Muscle of arm (tissue), 1 donor: ENCODE measurements at regions not wholly inside any gene's neighbourhood (a gene's known extent, or its start where the extent isn't known, plus 50 kb on each side); places are given as distances from the start of the nearest gene placed in this dataset.

Experiments
- DNase-seq: peaks from one replicate; pipeline ENCODE4 v3.0.0-alpha.2; 2013

- no peak for DNase-seq
Observed at GRCh38 chr2:128437204-128437565, 118.5 kb upstream of the HS6ST1 start.

GRCh38 chr2:128438091-128438490 is 119.4 kb upstream of the HS6ST1 start:
- no peak for DNase-seq

- DNase-seq, result no peak
Observed at GRCh38 chr2:128438586-128438985, 119.9 kb upstream of the HS6ST1 start.

- DNase-seq, result no peak
Observed at GRCh38 chr2:128439031-128439790, 120.5 kb upstream of the HS6ST1 start.

- no peak for DNase-seq
Observed at GRCh38 chr2:128439791-128440665, 121.4 kb upstream of the HS6ST1 start.

- no peak for DNase-seq
Observed at GRCh38 chr2:128440666-128441340, 122.1 kb upstream of the HS6ST1 start.

GRCh38 chr2:128441341-128442052 is 122.8 kb upstream of the HS6ST1 start:
- no peak for DNase-seq

- no peak for DNase-seq
Observed at GRCh38 chr2:128442053-128442751, 123.5 kb upstream of the HS6ST1 start.

- no peak for DNase-seq
Observed at GRCh38 chr2:128442891-128443302, 124.2 kb upstream of the HS6ST1 start.

GRCh38 chr2:128444121-128444771 is 125.6 kb upstream of the HS6ST1 start:
- no peak for DNase-seq

- no peak for DNase-seq
Observed at GRCh38 chr2:128444816-128445522, 126.3 kb upstream of the HS6ST1 start.

- DNase-seq, result no peak
Observed at GRCh38 chr2:128445523-128445900, 126.8 kb upstream of the HS6ST1 start.

GRCh38 chr2:128446049-128446873 is 127.6 kb upstream of the HS6ST1 start:
- DNase-seq, result no peak

- DNase-seq, result no peak
Observed at GRCh38 chr2:128446874-128447537, 128.3 kb upstream of the HS6ST1 start.

GRCh38 chr2:128447538-128447995 is 128.9 kb upstream of the HS6ST1 start:
- no peak for DNase-seq

- DNase-seq, result no peak
Observed at GRCh38 chr2:128448331-128449225, 129.9 kb upstream of the HS6ST1 start.
